HepG2 (cell line): ENCODE measurements at regions not wholly inside any gene's neighbourhood (a gene's known extent, or its start where the extent isn't known, plus 50 kb on each side); places are given as distances from the start of the nearest gene placed in this dataset.

Experiments
- ATAC-seq: fragments of 200-7000 bp; cut with Tn5 transposase; 3 replicates; pipeline ENCODE4 v1.9.1; 2020; ENCODE audit warnings: mild to moderate bottlenecking, moderate library complexity
- BruUV-seq: library from RNA; stranded (reverse); fragments of 400-500 nt; replicated peaks from 2 replicates; lab custom pipeline; 2021; lab: Mats Ljungman, UMichigan
- CTCF ChIA-PET: fragments of 300-600 bp; formaldehyde crosslinking; extraction: SDS; loops from one replicate; lab custom pipeline; 2021; ENCODE audit warnings: low total read pairs, inconsistent platforms, low intra/inter-chr PET ratio; lab: Yijun Ruan, JAX
- POLR2A ChIA-PET: fragments of 350-600 bp; sonication (Branson Sonifier 250); formaldehyde crosslinking; loops from one replicate; lab custom pipeline; 2020; ENCODE audit warnings: antibody characterized with exemption, inconsistent platforms; lab: Yijun Ruan, JAX
- DNase-seq: peaks from one replicate; pipeline ENCODE4 v3.0.0-alpha.2; 2015; ENCODE audit warnings: low spot score
- FAIRE-seq: peaks from 3 replicates; lab custom pipeline; 2011; peaks lifted over from hg19 to GRCh38; lab: Jason Lieb, UNC
- H2AFZ ChIP-seq: one replicate; pipeline ENCODE4 v1.6.1; 2011; ENCODE audit warnings: low read length, inconsistent platforms
- H3K27ac ChIP-seq: fragments of 300-600 bp; 3 replicates; pipeline ENCODE4 v1.8.0; 2011; ENCODE audit warnings: mixed run types, mild to moderate bottlenecking, mixed read lengths, low read length, inconsistent platforms; ENCODE audit not compliant: insufficient read depth; ENCODE audit errors: extremely low read length
- H3K27me3 ChIP-seq, 2 experiments: fragments of 200-600 bp in 1 of 2; 2 replicates in 1 of 2; 3 replicates in 1 of 2; pipeline versions ENCODE4 v1.6.0 to v1.8.0; 2011; ENCODE audit warnings: low read length in 2 of 2, mild to moderate bottlenecking in 2 of 2, moderate library complexity in 2 of 2, inconsistent platforms in 1 of 2; ENCODE audit not compliant: insufficient read depth in 2 of 2, control insufficient read depth in 1 of 2
- H3K36me3 ChIP-seq, 2 experiments: fragments of 200-600 bp in 1 of 2; replicated peaks in 1 of 2; 2 replicates in 1 of 2; 3 replicates in 1 of 2; pipeline versions ENCODE4 v1.5.1 to v1.8.0; 2011; ENCODE audit warnings: low read length in 2 of 2, inconsistent platforms in 1 of 2; ENCODE audit not compliant: insufficient read depth in 2 of 2, control insufficient read depth in 1 of 2
- H3K4me1 ChIP-seq: 2 replicates; pipeline ENCODE4 v1.5.1; 2012; ENCODE audit warnings: low read length, inconsistent platforms; ENCODE audit not compliant: insufficient read depth
- H3K4me2 ChIP-seq: 2 replicates; pipeline ENCODE4 v1.6.0; 2011; ENCODE audit warnings: low read depth, low read length, inconsistent platforms
- H3K4me3 ChIP-seq, 3 experiments: fragments of 200-600 bp in 1 of 3; sonication (generic), shearing (Covaris generic) in 1 of 3; replicated peaks in 1 of 3; 2 replicates each; pipeline ENCODE4 v1.5.1; 2011 to 2016; ENCODE audit warnings: low read length in 3 of 3, inconsistent platforms in 2 of 3, low read depth in 2 of 3, mild to moderate bottlenecking in 2 of 3, control low read depth in 1 of 3, mixed read lengths in 1 of 3; ENCODE audit not compliant: insufficient read depth in 1 of 3
- H3K79me2 ChIP-seq: one replicate; pipeline ENCODE4 v1.6.1; 2011; ENCODE audit warnings: low read length, inconsistent platforms; ENCODE audit not compliant: insufficient read depth
- H3K9ac ChIP-seq: 2 replicates; pipeline ENCODE4 v1.6.0; 2011; ENCODE audit warnings: mild to moderate bottlenecking, low read depth, low read length, inconsistent platforms; ENCODE audit not compliant: insufficient read depth
- H3K9me3 ChIP-seq: 2 replicates; pipeline ENCODE4 v1.5.1; 2012; ENCODE audit warnings: mild to moderate bottlenecking, low read length
- H4K20me1 ChIP-seq: 2 replicates; pipeline ENCODE4 v1.6.0; 2011; ENCODE audit warnings: inconsistent platforms, mild to moderate bottlenecking, low read length, moderate library complexity; ENCODE audit not compliant: insufficient read depth
- DBP ChIP-seq: sonication (generic); formaldehyde crosslinking; IDR thresholded peaks from 2 replicates; pipeline ENCODE4 v1.4.0; 2020; ENCODE audit warnings: missing genetic modification reagents; ENCODE audit errors: not compliant biosample characterization
- FOSL2 ChIP-seq: sonication (generic); formaldehyde crosslinking; IDR thresholded peaks from 2 replicates; pipeline ENCODE4 v1.4.0; 2020; ENCODE audit warnings: missing genetic modification reagents
- FOXM1 ChIP-seq: sonication (generic); formaldehyde crosslinking; IDR thresholded peaks from 2 replicates; pipeline ENCODE4 v1.5.0; 2020; ENCODE audit warnings: missing genetic modification reagents
- GTF3A ChIP-seq: sonication (generic); formaldehyde crosslinking; conservative IDR thresholded peaks from 2 replicates; pipeline ENCODE4 v1.4.0; 2020; ENCODE audit warnings: mild to moderate bottlenecking, missing genetic modification reagents
- KLF12 ChIP-seq: sonication (generic); formaldehyde crosslinking; IDR thresholded peaks from 2 replicates; pipeline ENCODE4 v1.4.0; 2020; ENCODE audit warnings: missing genetic modification reagents, borderline replicate concordance
- NFYC ChIP-seq: IDR thresholded peaks from 2 replicates; pipeline ENCODE4 v1.6.1; 2016; ENCODE audit warnings: missing genetic modification reagents, missing compliant biosample characterization
- PHF8 ChIP-seq: sonication (generic); formaldehyde crosslinking; IDR thresholded peaks from 2 replicates; pipeline ENCODE4 v1.5.0; 2020; ENCODE audit warnings: missing genetic modification reagents
- SRSF1 ChIP-seq: fragments of 200-400 bp; formaldehyde crosslinking; optimal IDR thresholded peaks from 2 replicates; pipeline ENCODE3; 2017; ENCODE audit warnings: mild to moderate bottlenecking, low read depth, low read length, moderate library complexity
- ZNF207 ChIP-seq: fragments of 450-650 bp; IDR thresholded peaks from 2 replicates; pipeline ENCODE4 v1.6.1; 2016; ENCODE audit warnings: antibody characterized with exemption, borderline replicate concordance
- ZNF296 ChIP-seq: sonication (generic); formaldehyde crosslinking; conservative IDR thresholded peaks from 2 replicates; pipeline ENCODE4 v1.5.0; 2020; ENCODE audit warnings: mild to moderate bottlenecking, missing genetic modification reagents
- ZNF556 ChIP-seq: sonication (generic); formaldehyde crosslinking; IDR thresholded peaks from 2 replicates; pipeline ENCODE4 v1.4.0; 2020; ENCODE audit warnings: mild to moderate bottlenecking, missing genetic modification reagents, borderline replicate concordance
- ZNF800 ChIP-seq: sonication (generic); formaldehyde crosslinking; IDR thresholded peaks from 2 replicates; pipeline ENCODE4 v1.4.0; 2020; ENCODE audit warnings: missing genetic modification reagents
- ZNF83 ChIP-seq: sonication (generic); formaldehyde crosslinking; IDR thresholded peaks from 2 replicates; pipeline ENCODE4 v1.4.0; 2020; ENCODE audit warnings: missing genetic modification reagents, mild to moderate bottlenecking, borderline replicate concordance
- ZSCAN31 ChIP-seq: sonication (generic); formaldehyde crosslinking; IDR thresholded peaks from 2 replicates; pipeline ENCODE4 v1.5.0; 2020; ENCODE audit warnings: low read depth, mild to moderate bottlenecking, missing genetic modification reagents
- WGBS: methylation state at CpG from one replicate; pipeline ENCODE4 v1.1.6; 2017; ENCODE audit warnings: low lambda C conversion rate; 5-methylcytosine and 5-hydroxymethylcytosine counted together
- in situ Hi-C: cut with HindIII; loops from 2 replicates; pipeline ENCODE4 v1.10.0; 2017; ENCODE audit warnings: low pct_unique_long_range_greater_than_20kb; ENCODE audit not compliant: extremely low pct_ligation_motif_present
- intact Hi-C: fragments of 100-400 bp; cut with micrococcal nuclease; formaldehyde crosslinking; loops from one replicate; pipeline ENCODE4 v1.10.0; 2022; ENCODE audit not compliant: unreplicated experiment
- TF ChIP-seq, protein P1 (sequence below): sonication (generic); formaldehyde crosslinking; IDR thresholded peaks from 2 replicates; pipeline ENCODE4 v1.4.0; 2020; ENCODE audit warnings: mild to moderate bottlenecking, missing genetic modification reagents
- TF ChIP-seq, protein P2 (sequence below): sonication (generic); formaldehyde crosslinking; IDR thresholded peaks from 2 replicates; pipeline ENCODE4 v1.4.0; 2020; ENCODE audit warnings: missing genetic modification reagents

DNA sequence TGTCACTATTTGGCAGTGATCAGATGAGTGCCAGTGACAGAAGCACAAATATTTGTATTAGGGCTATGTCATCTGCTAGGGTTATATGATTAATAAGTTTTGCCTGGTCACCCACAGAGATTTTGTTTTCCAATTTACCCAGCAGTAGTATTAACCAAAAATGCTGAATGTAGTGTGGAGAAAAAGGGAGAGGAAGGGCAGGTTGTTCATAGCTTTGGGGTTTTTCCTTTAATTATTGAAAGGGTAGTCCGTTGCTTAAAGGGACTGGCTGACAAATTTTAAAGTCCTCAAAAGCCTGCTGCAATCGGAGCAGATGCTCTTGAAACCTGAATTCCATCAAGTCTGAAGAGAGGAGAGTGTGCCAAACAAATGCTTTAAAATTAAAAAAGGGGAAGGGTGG, 237.9 kb upstream of the CCDC196 start:
- no peak for DNase-seq
- POLR2A ChIA-PET = no interaction called here

DNA sequence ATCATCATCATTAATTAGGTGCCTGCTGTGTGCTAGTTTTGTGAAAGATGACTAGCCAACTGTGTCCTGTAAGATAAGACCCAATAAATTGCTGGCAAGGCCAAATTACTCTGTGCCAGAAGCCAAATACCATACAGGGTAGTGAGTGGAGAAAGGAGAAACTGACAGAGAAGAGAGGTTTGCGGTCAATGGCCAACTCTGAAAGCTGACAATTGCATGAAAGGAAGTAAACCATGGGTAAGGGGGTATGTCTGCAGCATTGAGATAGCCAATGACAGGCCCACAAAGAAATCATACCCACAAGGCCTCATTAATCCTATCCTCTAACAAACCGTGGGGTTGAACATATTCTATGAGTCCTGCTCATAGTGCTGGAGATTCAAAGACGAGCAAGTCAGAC, 236.6 kb upstream of the CCDC196 start:
- WGBS = 25% methylated on average over 3 of the region's 3 CpGs
- H3K4me2 ChIP-seq = no peak overlapping the region
- in situ Hi-C loops = no loop called here
- no peak overlapping the region for H3K4me3 ChIP-seq
- H3K27ac ChIP-seq = no peak overlapping the region
- FAIRE-seq = no peak
- no peaks in the 10 kb centered on the region for H3K79me2 ChIP-seq
- no peak for ATAC-seq
- no peak overlapping the region for H3K9ac ChIP-seq
- H3K9me3 ChIP-seq = no peaks in the 10 kb centered on the region
- POLR2A ChIA-PET = no interaction called here
- no peaks in the 10 kb centered on the region for H4K20me1 ChIP-seq
- H3K36me3 ChIP-seq = no peaks in the 10 kb centered on the region
- no peak overlapping the region for H2AFZ ChIP-seq
- DNase-seq = no peak
- BruUV-seq = no TSS peak
- intact Hi-C loops = no loop called here
- CTCF ChIA-PET = no interaction called here
- H3K4me1 ChIP-seq = no peaks in the 10 kb centered on the region
- no peaks in the 10 kb centered on the region; a peak in 1 of 5 replicates for H3K27me3 ChIP-seq
- TF ChIP-seq ZNF556 (CRISPR knock-in tag) (no peak), FOXM1 (CRISPR knock-in tag) (no peak), GTF3A (CRISPR knock-in tag) (no peak), DBP (CRISPR knock-in tag) (no peak), SRSF1 (no peak), ZNF800 (CRISPR knock-in tag) (no peak), ZNF83 (CRISPR knock-in tag) (no peak), KLF12 (CRISPR knock-in tag) (no peak)
- TF ChIP-seq, protein P1, sequence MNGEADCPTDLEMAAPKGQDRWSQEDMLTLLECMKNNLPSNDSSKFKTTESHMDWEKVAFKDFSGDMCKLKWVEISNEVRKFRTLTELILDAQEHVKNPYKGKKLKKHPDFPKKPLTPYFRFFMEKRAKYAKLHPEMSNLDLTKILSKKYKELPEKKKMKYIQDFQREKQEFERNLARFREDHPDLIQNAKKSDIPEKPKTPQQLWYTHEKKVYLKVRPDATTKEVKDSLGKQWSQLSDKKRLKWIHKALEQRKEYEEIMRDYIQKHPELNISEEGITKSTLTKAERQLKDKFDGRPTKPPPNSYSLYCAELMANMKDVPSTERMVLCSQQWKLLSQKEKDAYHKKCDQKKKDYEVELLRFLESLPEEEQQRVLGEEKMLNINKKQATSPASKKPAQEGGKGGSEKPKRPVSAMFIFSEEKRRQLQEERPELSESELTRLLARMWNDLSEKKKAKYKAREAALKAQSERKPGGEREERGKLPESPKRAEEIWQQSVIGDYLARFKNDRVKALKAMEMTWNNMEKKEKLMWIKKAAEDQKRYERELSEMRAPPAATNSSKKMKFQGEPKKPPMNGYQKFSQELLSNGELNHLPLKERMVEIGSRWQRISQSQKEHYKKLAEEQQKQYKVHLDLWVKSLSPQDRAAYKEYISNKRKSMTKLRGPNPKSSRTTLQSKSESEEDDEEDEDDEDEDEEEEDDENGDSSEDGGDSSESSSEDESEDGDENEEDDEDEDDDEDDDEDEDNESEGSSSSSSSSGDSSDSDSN (CRISPR knock-in tag) = no peak

More for the DNA sequence above, 237.9 kb upstream of the CCDC196 start:
- no TSS peak for BruUV-seq
- H3K36me3 ChIP-seq = no peaks in the 10 kb centered on the region
- 2% methylated on average over 2 of the region's 2 CpGs for WGBS
- H2AFZ ChIP-seq = no peak overlapping the region
- ATAC-seq (no peak), FAIRE-seq (no peak)
- no peaks in the 10 kb centered on the region for H3K79me2 ChIP-seq
- H3K4me1 ChIP-seq = no peaks in the 10 kb centered on the region
- H4K20me1 ChIP-seq = no peaks in the 10 kb centered on the region
- no peak overlapping the region for H3K4me3 ChIP-seq
- in situ Hi-C loops (no loop called here), intact Hi-C loops (no loop called here)
- CTCF ChIA-PET = no interaction called here
- no peak for TF ChIP-seq NFYC
- no peak for TF ChIP-seq ZSCAN31 (CRISPR knock-in tag)
- no peak for TF ChIP-seq PHF8
- TF ChIP-seq ZNF207 = no peak
- TF ChIP-seq, protein P2, sequence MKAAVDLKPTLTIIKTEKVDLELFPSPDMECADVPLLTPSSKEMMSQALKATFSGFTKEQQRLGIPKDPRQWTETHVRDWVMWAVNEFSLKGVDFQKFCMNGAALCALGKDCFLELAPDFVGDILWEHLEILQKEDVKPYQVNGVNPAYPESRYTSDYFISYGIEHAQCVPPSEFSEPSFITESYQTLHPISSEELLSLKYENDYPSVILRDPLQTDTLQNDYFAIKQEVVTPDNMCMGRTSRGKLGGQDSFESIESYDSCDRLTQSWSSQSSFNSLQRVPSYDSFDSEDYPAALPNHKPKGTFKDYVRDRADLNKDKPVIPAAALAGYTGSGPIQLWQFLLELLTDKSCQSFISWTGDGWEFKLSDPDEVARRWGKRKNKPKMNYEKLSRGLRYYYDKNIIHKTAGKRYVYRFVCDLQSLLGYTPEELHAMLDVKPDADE (CRISPR knock-in tag) = no peak
- TF ChIP-seq FOSL2 = no peak
- no peak for TF ChIP-seq ZNF296 (CRISPR knock-in tag)
- H3K4me2 ChIP-seq = no peak overlapping the region
- H3K27me3 ChIP-seq = no peaks in the 10 kb centered on the region; a peak in 1 of 5 replicates
- no peaks in the 10 kb centered on the region for H3K9me3 ChIP-seq
- H3K9ac ChIP-seq = no peak overlapping the region
- no peak overlapping the region for H3K27ac ChIP-seq
